ENCODE measurements at regions not wholly inside any gene's neighbourhood (a gene's known extent, or its start where the extent isn't known, plus 50 kb on each side); places are given as distances from the start of the nearest gene placed in this dataset.

DNA sequence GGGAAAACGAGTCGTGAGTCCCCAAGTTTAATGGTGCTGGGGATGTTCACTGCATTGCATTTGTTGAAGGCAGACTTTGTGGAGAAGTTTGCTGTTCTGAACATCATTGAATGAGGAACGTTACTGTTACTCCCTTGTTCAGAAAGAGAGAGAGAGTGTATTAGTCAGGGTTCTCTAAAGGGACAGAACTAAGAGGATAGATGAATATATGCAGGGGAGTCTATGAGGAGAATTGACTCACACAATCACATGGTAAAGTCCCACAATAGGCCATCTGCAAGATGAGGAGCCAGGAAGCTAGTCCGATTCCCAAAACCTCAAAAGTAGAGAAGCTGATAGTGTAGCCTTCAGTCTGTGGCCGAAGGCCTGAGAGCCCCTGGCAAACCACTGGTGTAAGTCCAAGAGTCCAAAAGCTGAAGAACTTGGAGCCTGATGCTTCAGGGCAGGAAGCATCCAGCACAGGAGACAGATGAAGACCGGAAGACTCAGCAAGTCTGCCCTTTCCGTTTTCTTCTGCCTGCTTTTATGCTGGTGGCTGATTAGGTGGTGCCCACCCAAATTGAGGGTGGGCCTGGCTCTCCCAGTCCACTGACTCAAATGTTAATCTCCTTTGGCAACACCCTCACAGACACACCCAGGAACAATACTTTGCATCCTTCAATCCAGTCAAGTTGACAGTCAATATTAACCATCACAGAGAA is 223.5 kb upstream of the PCSK2 start:
- ChIA-PET CTCF (no interaction called here), POLR2A (no interaction called here)
- H3K27ac Mint-ChIP-seq = no peak overlapping the region
- no peak overlapping the region for H3K4me3 Mint-ChIP-seq
- H3K36me3 Mint-ChIP-seq (ENCODE audit: low read depth) = no peaks in the 10 kb centered on the region
- H3K27me3 Mint-ChIP-seq (ENCODE audit: low read depth) = no peaks in the 10 kb centered on the region
- no peak for ATAC-seq
- peaks cover 6% of the 10 kb centered on the region for H3K9me3 Mint-ChIP-seq (ENCODE audit: insufficient read depth)
- H3K4me1 Mint-ChIP-seq (ENCODE audit: low read depth) = no peaks in the 10 kb centered on the region
- no peak for DNase-seq

DNA sequence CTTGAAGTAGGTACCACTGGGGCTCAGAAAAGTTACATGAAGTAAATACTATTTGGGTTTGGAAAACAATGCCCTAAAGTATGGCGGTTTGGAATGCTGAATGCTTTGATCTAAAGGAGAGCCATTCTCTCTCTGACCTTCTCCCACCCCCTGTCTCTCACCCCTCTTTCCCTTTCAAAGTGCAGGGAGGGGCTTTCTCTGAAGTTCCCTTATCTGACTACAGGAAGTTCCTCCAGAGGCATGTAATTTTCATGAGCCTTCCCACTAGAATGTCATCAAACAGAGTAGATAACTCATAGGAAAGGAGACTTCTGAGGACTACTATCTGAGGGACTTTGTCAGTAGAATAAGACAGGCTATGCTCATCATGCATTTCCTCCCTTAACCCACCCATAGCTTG is 216.7 kb upstream of the PCSK2 start:
- Mint-ChIP-seq H3K4me1 (ENCODE audit: low read depth) (no peaks in the 10 kb centered on the region), H3K36me3 (ENCODE audit: low read depth) (no peaks in the 10 kb centered on the region), H3K27ac (no peak overlapping the region), H3K27me3 (ENCODE audit: low read depth) (no peaks in the 10 kb centered on the region), H3K4me3 (no peak overlapping the region), H3K9me3 (ENCODE audit: insufficient read depth) (no peaks in the 10 kb centered on the region)
- ChIA-PET CTCF (interaction anchor here (1.0 kb wide), 1 partner anchor 422 kb away, joined by 3 read pairs; no protein-coding TSS in a partner anchor), POLR2A (no interaction called here)
- ATAC-seq = no peak
- DNase-seq = no peak

- ATAC-seq (no peak), DNase-seq (no peak)
- CTCF ChIA-PET = no interaction called here
- POLR2A ChIA-PET = no interaction called here
- no peaks in the 10 kb centered on the region for H3K4me1 Mint-ChIP-seq (ENCODE audit: low read depth)
- no peaks in the 10 kb centered on the region for H3K36me3 Mint-ChIP-seq (ENCODE audit: low read depth)
- no peak overlapping the region for H3K27ac Mint-ChIP-seq
- H3K27me3 Mint-ChIP-seq (ENCODE audit: low read depth) = no peaks in the 10 kb centered on the region
- no peaks in the 10 kb centered on the region for H3K9me3 Mint-ChIP-seq (ENCODE audit: insufficient read depth)
- H3K4me3 Mint-ChIP-seq = no peak overlapping the region
Measured at GRCh38 chr20:17012546-17013226, 214.2 kb upstream of the PCSK2 start.

DNA sequence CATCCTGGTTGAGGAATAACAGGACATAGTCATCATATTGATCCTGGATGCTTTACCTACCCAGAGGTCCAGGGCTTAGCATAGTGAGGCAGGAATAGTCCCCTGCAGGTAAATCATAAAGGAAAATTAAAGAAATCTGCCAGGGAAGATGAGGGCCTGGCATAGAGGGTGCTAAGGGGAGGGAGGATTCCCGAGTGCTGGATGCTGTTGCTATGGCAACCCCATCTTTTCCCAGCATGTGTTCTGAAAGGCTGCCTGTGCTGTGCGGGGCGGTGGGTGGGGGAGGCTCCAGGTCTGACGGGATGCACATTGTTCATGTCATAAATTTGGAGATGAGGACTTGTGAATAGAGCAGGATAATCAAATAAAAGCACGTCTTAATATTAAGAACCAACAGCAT is 212.6 kb upstream of the PCSK2 start:
- no peaks in the 10 kb centered on the region for H3K9me3 Mint-ChIP-seq (ENCODE audit: insufficient read depth)
- CTCF ChIA-PET = no interaction called here
- no peak for ATAC-seq
- no peaks in the 10 kb centered on the region for H3K36me3 Mint-ChIP-seq (ENCODE audit: low read depth)
- no peak overlapping the region for H3K4me3 Mint-ChIP-seq
- no peak for DNase-seq
- H3K27me3 Mint-ChIP-seq (ENCODE audit: low read depth) = no peaks in the 10 kb centered on the region
- H3K27ac Mint-ChIP-seq = no peak overlapping the region
- no peaks in the 10 kb centered on the region for H3K4me1 Mint-ChIP-seq (ENCODE audit: low read depth)
- POLR2A ChIA-PET = no interaction called here

GRCh38 chr20:17014756-17015366 is 212.0 kb upstream of the PCSK2 start:
- Mint-ChIP-seq H3K36me3 (ENCODE audit: low read depth) (no peaks in the 10 kb centered on the region), H3K4me3 (no peak overlapping the region), H3K4me1 (ENCODE audit: low read depth) (no peaks in the 10 kb centered on the region), H3K27me3 (ENCODE audit: low read depth) (no peaks in the 10 kb centered on the region), H3K9me3 (ENCODE audit: insufficient read depth) (no peaks in the 10 kb centered on the region), H3K27ac (no peak overlapping the region)
- DNase-seq (no peak), ATAC-seq (no peak)
- ChIA-PET POLR2A (no interaction called here), CTCF (no interaction called here)

- Mint-ChIP-seq H3K4me1 (ENCODE audit: low read depth) (no peaks in the 10 kb centered on the region), H3K4me3 (no peak overlapping the region), H3K27me3 (ENCODE audit: low read depth) (no peaks in the 10 kb centered on the region), H3K27ac (no peak overlapping the region), H3K36me3 (ENCODE audit: low read depth) (no peaks in the 10 kb centered on the region), H3K9me3 (ENCODE audit: insufficient read depth) (no peaks in the 10 kb centered on the region)
- ATAC-seq (no peak), DNase-seq (no peak)
- ChIA-PET CTCF (no interaction called here), POLR2A (no interaction called here)
Measured at GRCh38 chr20:17017232-17017631, 209.6 kb upstream of the PCSK2 start.

DNA sequence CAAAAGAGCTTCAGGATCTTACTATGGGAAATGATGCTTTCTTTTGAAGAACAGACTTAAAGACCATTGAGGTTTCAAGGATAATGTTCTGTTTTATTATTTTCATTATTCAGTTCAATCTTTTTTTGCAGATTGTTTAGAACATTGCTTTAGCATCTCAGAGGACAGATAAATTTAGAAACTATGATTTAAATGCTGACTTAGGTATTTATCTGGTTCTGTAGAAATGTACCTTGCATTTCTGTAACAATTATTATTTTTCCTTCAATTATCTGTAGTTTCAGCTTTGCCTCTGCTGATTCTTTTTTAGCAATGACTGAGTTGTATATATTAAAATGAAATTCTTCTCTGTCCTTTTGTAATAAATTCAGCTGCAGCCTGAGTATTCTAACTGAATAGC is 205.4 kb upstream of the PCSK2 start:
- Mint-ChIP-seq H3K4me3 (no peak overlapping the region), H3K9me3 (ENCODE audit: insufficient read depth) (no peaks in the 10 kb centered on the region), H3K4me1 (ENCODE audit: low read depth) (no peaks in the 10 kb centered on the region), H3K36me3 (ENCODE audit: low read depth) (no peaks in the 10 kb centered on the region), H3K27ac (no peak overlapping the region), H3K27me3 (ENCODE audit: low read depth) (no peaks in the 10 kb centered on the region)
- ChIA-PET POLR2A (no interaction called here), CTCF (no interaction called here)
- DNase-seq (no peak), ATAC-seq (no peak)

GRCh38 chr20:17023036-17023435 is 203.8 kb upstream of the PCSK2 start:
- H3K27me3 Mint-ChIP-seq (ENCODE audit: low read depth) = no peaks in the 10 kb centered on the region

GRCh38 chr20:17023806-17024205 is 203.0 kb upstream of the PCSK2 start:
- DNase-seq (no peak), ATAC-seq (no peak)
- POLR2A ChIA-PET = no interaction called here
- no peaks in the 10 kb centered on the region for H3K27me3 Mint-ChIP-seq (ENCODE audit: low read depth)
- peaks cover 11% of the 10 kb centered on the region for H3K9me3 Mint-ChIP-seq (ENCODE audit: insufficient read depth)
- H3K27ac Mint-ChIP-seq = no peak overlapping the region
- CTCF ChIA-PET = no interaction called here
- no peak overlapping the region for H3K4me3 Mint-ChIP-seq
- no peaks in the 10 kb centered on the region for H3K36me3 Mint-ChIP-seq (ENCODE audit: low read depth)
- no peaks in the 10 kb centered on the region for H3K4me1 Mint-ChIP-seq (ENCODE audit: low read depth)

More at GRCh38 chr20:17023036-17023435, 203.8 kb upstream of the PCSK2 start:
- Mint-ChIP-seq H3K27ac (no peak overlapping the region), H3K4me1 (ENCODE audit: low read depth) (no peaks in the 10 kb centered on the region), H3K9me3 (ENCODE audit: insufficient read depth) (peaks cover 10% of the 10 kb centered on the region), H3K4me3 (no peak overlapping the region), H3K36me3 (ENCODE audit: low read depth) (no peaks in the 10 kb centered on the region)
- ChIA-PET CTCF (no interaction called here), POLR2A (no interaction called here)
- DNase-seq = no peak
- ATAC-seq = no peak

GRCh38 chr20:17024513-17025119 is 202.2 kb upstream of the PCSK2 start:
- Mint-ChIP-seq H3K4me1 (ENCODE audit: low read depth) (no peaks in the 10 kb centered on the region), H3K27ac (no peak overlapping the region), H3K4me3 (no peak overlapping the region), H3K9me3 (ENCODE audit: insufficient read depth) (peaks cover 11% of the 10 kb centered on the region), H3K27me3 (ENCODE audit: low read depth) (no peaks in the 10 kb centered on the region), H3K36me3 (ENCODE audit: low read depth) (no peaks in the 10 kb centered on the region)
- CTCF ChIA-PET = no interaction called here
- no peak for ATAC-seq
- DNase-seq = no peak
- POLR2A ChIA-PET = no interaction called here

DNA sequence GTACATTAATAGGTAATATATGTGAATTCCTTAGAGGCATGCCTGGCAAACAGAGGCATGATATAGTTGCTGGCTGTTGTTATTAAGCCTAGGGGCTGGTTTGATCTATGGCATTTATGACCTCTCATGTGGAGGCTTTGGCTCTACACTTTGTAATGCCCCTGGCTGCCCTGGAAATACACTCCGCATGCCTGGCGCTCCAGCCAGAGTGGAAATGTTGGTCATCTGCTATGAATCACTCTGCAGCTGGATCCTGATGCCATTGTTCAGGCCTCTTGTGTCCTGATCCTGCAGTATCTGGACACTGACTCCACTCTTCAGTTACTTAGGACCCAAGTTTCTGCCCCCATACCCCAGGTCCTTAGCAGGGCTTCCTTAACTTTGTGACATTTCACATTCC is 200.5 kb upstream of the PCSK2 start:
- DNase-seq (no peak), ATAC-seq (no peak)
- H3K9me3 Mint-ChIP-seq (ENCODE audit: insufficient read depth) = peaks cover 11% of the 10 kb centered on the region
- no peaks in the 10 kb centered on the region for H3K27me3 Mint-ChIP-seq (ENCODE audit: low read depth)
- CTCF ChIA-PET = no interaction called here
- POLR2A ChIA-PET = no interaction called here
- H3K4me3 Mint-ChIP-seq = no peak overlapping the region
- H3K4me1 Mint-ChIP-seq (ENCODE audit: low read depth) = no peaks in the 10 kb centered on the region
- H3K36me3 Mint-ChIP-seq (ENCODE audit: low read depth) = no peaks in the 10 kb centered on the region
- H3K27ac Mint-ChIP-seq = no peak overlapping the region

GRCh38 chr20:17029698-17030097 is 197.1 kb upstream of the PCSK2 start:
- POLR2A ChIA-PET = no interaction called here
- DNase-seq (no peak), ATAC-seq (no peak)
- peaks cover 11% of the 10 kb centered on the region for H3K9me3 Mint-ChIP-seq (ENCODE audit: insufficient read depth)
- no peaks in the 10 kb centered on the region for H3K4me1 Mint-ChIP-seq (ENCODE audit: low read depth)
- H3K36me3 Mint-ChIP-seq (ENCODE audit: low read depth) = no peaks in the 10 kb centered on the region
- H3K4me3 Mint-ChIP-seq = no peak overlapping the region
- no peak overlapping the region for H3K27ac Mint-ChIP-seq
- no peaks in the 10 kb centered on the region for H3K27me3 Mint-ChIP-seq (ENCODE audit: low read depth)
- CTCF ChIA-PET = no interaction called here
